Breast epithelium (tissue), 4 donors: ENCODE measurements at regions not wholly inside any gene's neighbourhood (a gene's known extent, or its start where the extent isn't known, plus 50 kb on each side); places are given as distances from the start of the nearest gene placed in this dataset.

ENCODE experiments used
- DNase-seq, 2 donors: peaks; one replicate each; pipeline ENCODE4 v3.0.0-alpha.2; 2019; ENCODE audit warnings: low spot score in 2 of 2
- H3K27ac ChIP-seq, 2 donors: fragments of 200-600 bp; sonication (generic) in 1 of 2; one replicate each; pipeline ENCODE4 v1.5.1; 2016 to 2019; ENCODE audit warnings: mild to moderate bottlenecking in 1 of 2
- H3K27me3 ChIP-seq, 2 donors: fragments of 200-600 bp; sonication (generic) in 1 of 2; one replicate each; pipeline versions ENCODE4 v1.5.1 to v1.6.0; 2017 to 2019; ENCODE audit warnings: control low read depth in 1 of 2, mild to moderate bottlenecking in 1 of 2
- H3K36me3 ChIP-seq: fragments of 200-600 bp; one replicate; pipeline ENCODE4 v1.5.1; 2019
- H3K4me1 ChIP-seq, 2 donors: fragments of 200-600 bp; sonication (generic); one replicate each; pipeline ENCODE4 v1.5.1; 2016 to 2019; ENCODE audit warnings: control low read depth in 1 of 2
- H3K4me3 ChIP-seq, 3 donors: fragments of 200-600 bp; sonication (generic); 1 replicate in 2 of 3; 2 replicates in 1 of 3; pipeline ENCODE4 v1.5.1; 2016 to 2019; ENCODE audit warnings: mild to moderate bottlenecking in 3 of 3, moderate library complexity in 2 of 3
- H3K9me3 ChIP-seq, 2 donors: fragments of 200-600 bp; sonication (generic) in 1 of 2; one replicate each; pipeline ENCODE4 v1.5.1; 2016 to 2019; ENCODE audit warnings: control low read depth in 1 of 2
- POLR2A ChIP-seq: fragments of 450-650 bp; IDR thresholded peaks from one replicate; pipeline ENCODE4 v1.6.1; 2016; ENCODE audit warnings: antibody characterized with exemption, mild to moderate bottlenecking, moderate library complexity
- POLR2AphosphoS5 ChIP-seq, 3 donors: sonication (generic); formaldehyde crosslinking; IDR thresholded peaks; one replicate each; pipeline ENCODE4 v1.6.1; 2017; ENCODE audit warnings: antibody characterized with exemption in 3 of 3
- intact Hi-C: fragments of 100-400 bp; cut with DNase I; formaldehyde crosslinking; loops from one replicate; pipeline ENCODE4 v1.15.1; 2023; ENCODE audit warnings: low total_unique reads
- TF ChIP-seq, protein P1 (sequence below), 3 donors: fragments of 450-650 bp; IDR thresholded peaks; one replicate each; pipeline ENCODE4 v1.5.1; 2016 to 2017; ENCODE audit warnings: antibody characterized with exemption in 3 of 3, mild to moderate bottlenecking in 3 of 3, moderate library complexity in 3 of 3

DNA sequence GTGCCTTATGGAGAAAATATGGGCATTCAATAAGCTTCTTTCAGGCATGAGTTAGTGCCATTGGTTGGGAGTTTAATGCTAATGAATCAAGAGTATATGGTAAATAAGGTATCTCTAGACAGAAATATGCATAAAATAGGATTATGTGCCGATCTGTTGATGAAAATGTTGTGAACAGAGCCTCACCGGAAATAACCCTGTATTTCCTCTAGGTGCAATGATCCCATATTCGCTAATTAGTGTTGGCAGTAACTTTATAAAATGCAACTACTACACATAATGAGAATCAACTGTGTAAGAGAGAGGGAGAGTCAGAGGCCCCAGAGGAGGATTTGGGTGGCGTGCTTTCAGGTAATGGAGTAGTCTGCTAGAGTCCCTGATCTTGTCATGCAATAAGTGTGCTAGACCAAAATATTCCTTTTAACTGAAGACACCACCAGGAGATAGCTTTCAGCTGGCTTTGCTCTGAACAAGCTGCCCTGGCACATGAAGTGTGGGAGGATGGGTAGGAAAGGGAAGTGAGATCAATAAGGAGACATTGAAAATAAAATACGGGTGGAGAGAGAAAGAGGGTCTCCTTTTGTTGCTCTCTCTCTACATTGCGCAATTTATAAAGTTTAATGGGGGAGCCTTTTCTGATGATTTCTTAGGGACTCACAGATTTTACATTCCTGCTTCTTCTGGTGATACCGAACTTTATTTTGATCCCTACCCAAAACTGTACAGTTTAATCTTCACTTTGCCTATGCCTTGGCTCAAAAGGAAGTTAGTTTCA, 68.6 kb upstream of the PLXNC1 start:
- Histone ChIP-seq H3K4me3 (no peak overlapping the region), H3K27me3 (no peaks in the 10 kb centered on the region), H3K9me3 (no peaks in the 10 kb centered on the region), H3K36me3 (no peaks in the 10 kb centered on the region), H3K4me1 (no peaks in the 10 kb centered on the region), H3K27ac (no peak overlapping the region)
- intact Hi-C loops, result loop anchor here (2.0 kb wide), 1 partner anchor 209 kb away; no protein-coding TSS in a partner anchor
- DNase-seq, result no peak
- no peak for TF ChIP-seq POLR2AphosphoS5 (IDR thresholded peaks at IDR 0.05)
- TF ChIP-seq, protein P1, sequence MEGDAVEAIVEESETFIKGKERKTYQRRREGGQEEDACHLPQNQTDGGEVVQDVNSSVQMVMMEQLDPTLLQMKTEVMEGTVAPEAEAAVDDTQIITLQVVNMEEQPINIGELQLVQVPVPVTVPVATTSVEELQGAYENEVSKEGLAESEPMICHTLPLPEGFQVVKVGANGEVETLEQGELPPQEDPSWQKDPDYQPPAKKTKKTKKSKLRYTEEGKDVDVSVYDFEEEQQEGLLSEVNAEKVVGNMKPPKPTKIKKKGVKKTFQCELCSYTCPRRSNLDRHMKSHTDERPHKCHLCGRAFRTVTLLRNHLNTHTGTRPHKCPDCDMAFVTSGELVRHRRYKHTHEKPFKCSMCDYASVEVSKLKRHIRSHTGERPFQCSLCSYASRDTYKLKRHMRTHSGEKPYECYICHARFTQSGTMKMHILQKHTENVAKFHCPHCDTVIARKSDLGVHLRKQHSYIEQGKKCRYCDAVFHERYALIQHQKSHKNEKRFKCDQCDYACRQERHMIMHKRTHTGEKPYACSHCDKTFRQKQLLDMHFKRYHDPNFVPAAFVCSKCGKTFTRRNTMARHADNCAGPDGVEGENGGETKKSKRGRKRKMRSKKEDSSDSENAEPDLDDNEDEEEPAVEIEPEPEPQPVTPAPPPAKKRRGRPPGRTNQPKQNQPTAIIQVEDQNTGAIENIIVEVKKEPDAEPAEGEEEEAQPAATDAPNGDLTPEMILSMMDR (IDR thresholded peaks at IDR 0.05), result no peak
- no peak for TF ChIP-seq POLR2A

DNA sequence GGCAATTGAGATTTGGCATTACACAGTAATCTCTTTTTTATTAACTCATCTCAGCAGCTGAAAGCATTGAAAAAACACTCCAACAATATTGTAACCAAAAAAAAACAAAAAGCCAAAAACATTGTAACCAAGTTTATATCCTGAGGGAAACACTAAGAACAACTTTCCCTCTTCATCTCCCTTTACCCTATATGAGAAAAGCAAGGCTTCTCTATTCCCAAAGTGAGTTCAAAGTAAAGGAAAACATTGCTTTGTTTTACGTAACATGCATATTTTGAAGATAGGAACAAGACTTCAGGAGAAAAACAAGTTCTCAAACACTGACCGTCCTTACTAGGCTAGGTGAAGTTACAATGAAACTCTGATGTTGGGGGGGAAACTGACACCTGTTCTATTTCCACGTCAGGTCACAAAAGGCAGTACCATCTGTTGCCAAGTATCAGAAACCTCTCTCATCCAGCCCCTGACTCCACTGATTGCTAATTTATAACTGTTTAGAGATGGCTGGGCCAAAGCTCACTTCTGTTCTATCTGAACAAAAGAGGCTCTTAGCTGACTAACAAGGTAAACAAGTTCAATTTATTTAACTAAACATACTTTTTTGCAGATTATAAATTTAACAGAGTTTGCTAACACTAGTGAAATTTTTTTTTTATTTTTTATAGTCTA, 67.9 kb upstream of the PLXNC1 start:
- H3K27me3 ChIP-seq, result no peaks in the 10 kb centered on the region
- H3K4me1 ChIP-seq, result no peaks in the 10 kb centered on the region
- no peak for TF ChIP-seq POLR2A
- TF ChIP-seq POLR2AphosphoS5 (IDR thresholded peaks at IDR 0.05), result no peak
- H3K9me3 ChIP-seq, result no peaks in the 10 kb centered on the region
- no peak for DNase-seq
- H3K4me3 ChIP-seq, result no peak overlapping the region
- no peak overlapping the region for H3K27ac ChIP-seq
- H3K36me3 ChIP-seq, result no peaks in the 10 kb centered on the region
- intact Hi-C loops, result loop anchor here (2.0 kb wide), 1 partner anchor 210 kb away; no protein-coding TSS in a partner anchor

DNA sequence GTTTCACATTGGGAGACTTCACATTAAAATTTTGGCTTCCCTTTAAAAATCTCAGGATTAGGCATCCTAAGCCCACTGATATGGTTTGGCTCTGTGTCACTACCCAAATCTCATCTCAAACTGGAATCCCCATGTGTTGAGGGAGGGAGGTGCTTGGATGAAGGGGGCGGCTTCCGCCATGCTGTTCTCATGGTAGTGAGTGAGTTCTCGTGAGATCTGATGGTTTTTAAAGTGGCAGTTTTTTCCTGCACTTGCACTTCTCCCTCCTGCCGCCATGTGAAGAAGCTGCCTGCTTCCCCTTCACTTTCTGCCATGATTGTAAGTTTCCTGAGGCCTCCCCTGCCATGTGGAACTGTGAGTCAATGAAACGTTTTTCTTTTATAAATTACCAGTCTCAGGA, 65.7 kb upstream of the PLXNC1 start:
- H3K9me3 ChIP-seq, result no peaks in the 10 kb centered on the region
- intact Hi-C loops, result no loop called here
- no peaks in the 10 kb centered on the region for H3K36me3 ChIP-seq
- H3K4me1 ChIP-seq, result no peaks in the 10 kb centered on the region
- no peaks in the 10 kb centered on the region for H3K27me3 ChIP-seq
- no peak for TF ChIP-seq POLR2A
- H3K4me3 ChIP-seq, result no peak overlapping the region
- no peak for DNase-seq
- no peak overlapping the region for H3K27ac ChIP-seq

DNA sequence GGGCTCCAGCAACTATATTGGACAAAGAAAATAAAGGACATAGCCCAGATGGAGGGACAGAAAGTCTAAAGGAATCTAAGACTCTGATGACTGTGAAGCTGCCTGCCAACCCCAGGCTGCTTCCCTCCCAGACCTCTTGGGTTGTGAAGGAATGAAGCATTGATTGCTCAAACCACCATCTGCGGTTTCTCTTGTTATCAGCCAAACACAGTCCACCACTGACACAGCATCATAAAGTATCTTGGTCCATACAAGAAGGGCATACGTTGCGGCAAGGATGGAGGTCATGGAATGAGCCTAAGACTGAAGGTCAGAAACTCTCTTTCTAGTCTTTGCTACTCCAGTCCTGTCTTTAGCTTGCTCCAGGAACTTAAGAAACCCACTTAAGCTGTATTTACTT, 58.5 kb upstream of the PLXNC1 start:
- TF ChIP-seq, protein P1 (IDR thresholded peaks at IDR 0.05), result no peak
- no peak for TF ChIP-seq POLR2AphosphoS5 (IDR thresholded peaks at IDR 0.05)
- no peak overlapping the region for H3K4me3 ChIP-seq

DNA sequence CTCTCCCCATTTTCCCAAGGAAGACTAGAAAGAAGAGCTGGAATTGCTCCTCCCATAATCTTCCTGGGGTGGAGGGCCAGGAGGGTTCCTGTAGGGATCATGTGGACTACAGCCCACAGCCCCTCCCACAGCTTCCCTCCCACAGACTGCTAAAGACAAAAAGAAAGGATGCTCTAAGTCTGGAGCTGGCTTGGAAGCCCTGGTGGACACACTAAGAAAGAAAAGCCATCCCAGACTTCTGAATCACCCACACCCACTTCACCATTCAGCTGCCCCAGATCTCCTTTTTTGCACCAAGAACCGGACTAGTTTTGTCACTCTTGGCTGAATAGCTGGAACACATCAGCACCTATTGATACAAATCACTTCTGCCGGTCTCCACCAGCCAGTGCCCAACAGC, 56.8 kb upstream of the PLXNC1 start:
- TF ChIP-seq POLR2A (no peak), POLR2AphosphoS5 (IDR thresholded peaks at IDR 0.05) (no peak)
- no peak for DNase-seq
- Histone ChIP-seq H3K4me1 (peaks cover 0 to 4% of the 10 kb centered on the region in 2 donors), H3K9me3 (no peaks in the 10 kb centered on the region), H3K4me3 (no peak overlapping the region), H3K36me3 (no peaks in the 10 kb centered on the region), H3K27me3 (no peaks in the 10 kb centered on the region), H3K27ac (no peak overlapping the region)
- intact Hi-C loops, result no loop called here

More for the DNA sequence above, 58.5 kb upstream of the PLXNC1 start:
- H3K27me3 ChIP-seq, result no peaks in the 10 kb centered on the region
- no peaks in the 10 kb centered on the region for H3K9me3 ChIP-seq
- H3K36me3 ChIP-seq, result no peaks in the 10 kb centered on the region
- intact Hi-C loops, result no loop called here
- no peak for DNase-seq
- peaks cover 0 to 4% of the 10 kb centered on the region in 2 donors for H3K4me1 ChIP-seq
- no peak overlapping the region for H3K27ac ChIP-seq

DNA sequence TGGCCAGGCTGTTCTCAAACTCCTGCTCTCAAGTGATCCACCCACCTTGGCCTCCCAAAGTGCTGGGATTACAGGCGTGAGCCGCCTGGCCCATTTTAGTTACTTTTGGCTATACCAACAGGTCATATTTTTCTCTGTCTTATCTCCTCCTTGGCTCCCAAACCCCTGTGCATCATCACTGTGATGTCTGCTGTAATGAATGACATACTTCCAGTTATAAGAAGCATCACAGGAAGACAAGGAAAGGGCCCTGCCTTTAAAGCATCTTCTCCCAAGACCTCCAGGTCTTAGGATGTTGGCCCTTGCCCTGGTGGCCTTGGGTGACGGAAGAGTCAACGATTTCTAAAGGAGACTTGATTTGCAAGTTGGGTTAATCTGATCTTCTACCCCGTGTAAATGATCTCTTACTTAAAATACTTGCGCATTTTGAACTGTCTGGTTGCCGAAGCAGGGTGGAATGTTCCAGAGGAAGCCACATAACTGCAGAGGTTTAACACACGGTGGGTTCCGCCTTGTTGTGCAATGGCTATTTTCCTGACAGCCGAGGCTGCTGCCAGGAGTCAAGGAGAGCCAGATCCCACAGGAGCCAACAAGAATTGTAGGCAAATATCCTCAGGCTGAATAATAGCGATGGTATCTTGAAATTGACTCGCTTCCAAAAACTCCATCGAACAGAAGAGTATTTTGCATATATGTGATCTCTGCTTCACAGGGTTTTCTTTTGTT, 55.7 kb upstream of the PLXNC1 start:
- Histone ChIP-seq H3K4me3 (no peak overlapping the region), H3K4me1 (peaks cover 0 to 4% of the 10 kb centered on the region in 2 donors), H3K27ac (peak overlapping the region; percentile 36 to 69), H3K27me3 (no peaks in the 10 kb centered on the region), H3K9me3 (no peaks in the 10 kb centered on the region), H3K36me3 (no peaks in the 10 kb centered on the region)
- intact Hi-C loops, result no loop called here
- DNase-seq, result peak; percentile 74 to 86
- TF ChIP-seq POLR2A (no peak), POLR2AphosphoS5 (IDR thresholded peaks at IDR 0.05) (peak; percentile 51 to 68 (median 63))
- TF ChIP-seq, protein P1 (IDR thresholded peaks at IDR 0.05), result no peak
